ENCODE measurements at regions not wholly inside any gene's neighbourhood (a gene's known extent, or its start where the extent isn't known, plus 50 kb on each side); places are given as distances from the start of the nearest gene placed in this dataset.

DNA sequence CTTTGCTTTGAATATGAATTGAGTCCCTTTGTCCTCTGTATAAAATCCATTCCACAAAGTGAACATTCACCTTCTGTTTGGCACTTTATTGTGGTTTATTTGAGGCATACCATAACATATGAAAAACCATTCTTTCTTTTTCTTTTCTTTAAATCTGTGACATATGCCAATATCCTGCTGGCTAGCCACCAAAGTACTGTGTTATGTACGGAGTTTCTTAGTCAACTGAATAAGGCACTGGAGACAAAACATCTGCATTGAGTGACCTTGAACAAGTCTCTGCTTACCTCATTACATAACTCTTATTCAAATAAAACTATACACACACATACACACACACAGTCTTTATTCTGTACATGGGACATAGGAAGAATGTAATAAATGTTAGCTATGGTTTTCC is 872.8 kb downstream of the C4orf33 start (continued):
- no peak for TF ChIP-seq POLR3A (IDR thresholded peaks at IDR 0.05; ENCODE audit: borderline replicate concordance, extremely low read depth, insufficient read depth, insufficient read length)
- TF ChIP-seq KAT8 (IDR thresholded peaks at IDR 0.05; ENCODE audit: low read depth): no peak
- TF ChIP-seq, protein P1, sequence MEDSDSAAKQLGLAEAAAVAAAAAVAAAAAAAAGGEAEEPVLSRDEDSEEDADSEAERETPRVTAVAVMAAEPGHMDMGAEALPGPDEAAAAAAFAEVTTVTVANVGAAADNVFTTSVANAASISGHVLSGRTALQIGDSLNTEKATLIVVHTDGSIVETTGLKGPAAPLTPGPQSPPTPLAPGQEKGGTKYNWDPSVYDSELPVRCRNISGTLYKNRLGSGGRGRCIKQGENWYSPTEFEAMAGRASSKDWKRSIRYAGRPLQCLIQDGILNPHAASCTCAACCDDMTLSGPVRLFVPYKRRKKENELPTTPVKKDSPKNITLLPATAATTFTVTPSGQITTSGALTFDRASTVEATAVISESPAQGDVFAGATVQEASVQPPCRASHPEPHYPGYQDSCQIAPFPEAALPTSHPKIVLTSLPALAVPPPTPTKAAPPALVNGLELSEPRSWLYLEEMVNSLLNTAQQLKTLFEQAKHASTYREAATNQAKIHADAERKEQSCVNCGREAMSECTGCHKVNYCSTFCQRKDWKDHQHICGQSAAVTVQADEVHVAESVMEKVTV (CRISPR knock-in tag; IDR thresholded peaks at IDR 0.05): no peak
- TF ChIP-seq MTA1 (IDR thresholded peaks at IDR 0.05; ENCODE audit: borderline replicate concordance): no peak

GRCh38 chr4:129970801-129971200 is 874.8 kb downstream of the C4orf33 start:
- H3K9me1 ChIP-seq (ENCODE audit: control insufficient read depth, insufficient read depth, low read length): no peaks in the 10 kb centered on the region
- H3K4me1 ChIP-seq (replicated peaks in 1 of 2; ENCODE audit: control insufficient read depth in 2 of 2, insufficient read depth in 2 of 2, low read length in 2 of 2): no peaks in the 10 kb centered on the region
- H3K27me3 ChIP-seq (ENCODE audit: control insufficient read depth in 2 of 2, insufficient read depth in 2 of 2, low read length in 2 of 2): no peaks in the 10 kb centered on the region
- no peaks in the 10 kb centered on the region for H4K20me1 ChIP-seq (replicated peaks; ENCODE audit: control insufficient read depth, insufficient read depth, low read length)
- H3K36me3 ChIP-seq (ENCODE audit: control insufficient read depth, insufficient read depth, low read length): no peaks in the 10 kb centered on the region
- TF ChIP-seq TCF3 (CRISPR knock-in tag; IDR thresholded peaks at IDR 0.05): no peak
- no peak for TF ChIP-seq ZNF699 (CRISPR knock-in tag; IDR thresholded peaks at IDR 0.05; ENCODE audit: insufficient replicate concordance)
- no peak for TF ChIP-seq HOXB6 (CRISPR knock-in tag; IDR thresholded peaks at IDR 0.05; ENCODE audit: borderline replicate concordance)
- no peak for TF ChIP-seq ZNF583 (CRISPR knock-in tag; IDR thresholded peaks at IDR 0.05)
- TF ChIP-seq TAF1 (IDR thresholded peaks at IDR 0.05; ENCODE audit: control insufficient read depth, extremely low read depth, insufficient read depth, low read length, severe bottlenecking): no peak
- no peak for TF ChIP-seq ASH1L (IDR thresholded peaks at IDR 0.05; ENCODE audit: borderline replicate concordance, low read depth, partially characterized antibody)
- no peak for TF ChIP-seq BCLAF1 (IDR thresholded peaks at IDR 0.05; ENCODE audit: borderline replicate concordance in 1 of 2, control insufficient read depth in 1 of 2, low read depth in 2 of 2, low read length in 1 of 2)
- no peak for TF ChIP-seq NCOA6 (IDR thresholded peaks at IDR 0.05)
- H3K4me2 ChIP-seq (ENCODE audit: insufficient read depth, low read length): no peak overlapping the region
- H3K27ac ChIP-seq (ENCODE audit: extremely low read depth, low read depth, low read length): no peak overlapping the region
- no peak overlapping the region for H3K9ac ChIP-seq (ENCODE audit: insufficient read depth in 1 of 2, low read depth in 2 of 2, low read length in 2 of 2)
- no peak for FAIRE-seq
- CTCF ChIA-PET (ENCODE audit: low intra/inter-chr PET ratio): no interaction called here
- H2AFZ ChIP-seq (ENCODE audit: low read depth, low read length): no peak overlapping the region
- no peaks in the 10 kb centered on the region for H3K79me2 ChIP-seq (ENCODE audit: control insufficient read depth, insufficient read depth, low read length)
- no TSS peak for BruUV-seq (replicated peaks)
- in situ Hi-C loops (cut with MboI): no loop called here
- POLR2A ChIA-PET: no interaction called here
- 0% methylated on average over 3 of the region's 3 CpGs for WGBS (ENCODE audit: insufficient coverage, low coverage, missing lambda C conversion rate)
- DNase-seq (ENCODE audit: extremely low read depth in 1 of 4, low spot score in 3 of 4): no peak
- intact Hi-C loops (cut with micrococcal nuclease): no loop called here
- H3K9me3 ChIP-seq (replicated peaks; ENCODE audit: control insufficient read depth, insufficient read depth, low read depth, low read length): no peaks in the 10 kb centered on the region; the same call in 1 of the 2 replicates
- ATAC-seq: no peak
- no peak overlapping the region for H3K4me3 ChIP-seq
